PC-3 (cell line): ENCODE measurements at regions not wholly inside any gene's neighbourhood (a gene's known extent, or its start where the extent isn't known, plus 50 kb on each side); places are given as distances from the start of the nearest gene placed in this dataset.

Experiments used
- CTCF ChIP-seq: fragments of 300-600 bp; sonication (generic); conservative IDR thresholded peaks from 2 replicates; pipeline ENCODE4 v1.5.1; 2017; ENCODE audit warnings: antibody characterized with exemption, low read depth, mild to moderate bottlenecking, low read length
- EZH2 ChIP-seq: fragments of 300-600 bp; sonication (generic); IDR thresholded peaks from one replicate; pipeline ENCODE4 v1.6.1; 2017; ENCODE audit warnings: antibody characterized with exemption, mild to moderate bottlenecking, low read length; ENCODE audit not compliant: unreplicated experiment

DNA sequence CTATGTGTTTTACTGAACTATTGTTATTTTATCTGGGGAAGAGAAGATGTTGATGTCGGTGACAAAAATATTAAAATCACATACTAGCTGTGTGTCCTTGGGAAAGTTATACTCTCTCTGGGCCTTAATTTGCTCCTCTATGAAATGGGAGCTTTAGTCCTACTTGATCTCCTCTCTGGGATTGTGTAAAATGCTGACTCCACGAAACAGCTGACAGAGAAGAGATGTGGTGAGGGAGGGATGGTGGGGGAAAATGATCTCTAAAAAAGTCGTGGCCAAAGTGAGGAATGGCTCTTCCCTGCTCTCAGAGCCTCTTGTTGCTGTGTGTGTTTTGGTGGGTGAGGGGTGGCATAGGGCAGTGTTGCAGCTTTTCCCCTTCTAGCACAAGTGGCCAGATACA lies 173.7 kb downstream of the MELK start:
- TF ChIP-seq CTCF (no peak), EZH2 (no peak)
